ENCODE measurements at regions not wholly inside any gene's neighbourhood (a gene's known extent, or its start where the extent isn't known, plus 50 kb on each side); places are given as distances from the start of the nearest gene placed in this dataset.

GRCh38 chr16:9241177-9241576, 149.7 kb downstream of the HAPSTR1 start:
- Histone ChIP-seq H3K27me3 (ENCODE audit: low read length) (no peaks in the 10 kb centered on the region), H2AFZ (ENCODE audit: low read depth, low read length, severe bottlenecking) (no peak overlapping the region), H3K27ac (ENCODE audit: low read depth, low read length) (no peak overlapping the region), H3F3A (ENCODE audit: insufficient read depth) (no peaks in the 10 kb centered on the region), H3K4me3 (ENCODE audit: insufficient read depth, low read length, poor library complexity, severe bottlenecking) (no peak overlapping the region), H3K9me2 (replicated peaks; ENCODE audit: insufficient read depth, low read length) (no peaks in the 10 kb centered on the region), H3K36me3 (ENCODE audit: low read length) (no peaks in the 10 kb centered on the region), H3K9ac (ENCODE audit: low read length) (no peak overlapping the region), H4K20me1 (ENCODE audit: low read depth, low read length) (no peaks in the 10 kb centered on the region), H3K9me3 (ENCODE audit: insufficient read depth, low read length) (no peaks in the 10 kb centered on the region), H3K79me2 (ENCODE audit: insufficient read depth, low read length) (no peaks in the 10 kb centered on the region), H3K4me2 (ENCODE audit: low read depth, low read length, poor library complexity, severe bottlenecking) (no peak overlapping the region)
- TF ChIP-seq, protein P1, sequence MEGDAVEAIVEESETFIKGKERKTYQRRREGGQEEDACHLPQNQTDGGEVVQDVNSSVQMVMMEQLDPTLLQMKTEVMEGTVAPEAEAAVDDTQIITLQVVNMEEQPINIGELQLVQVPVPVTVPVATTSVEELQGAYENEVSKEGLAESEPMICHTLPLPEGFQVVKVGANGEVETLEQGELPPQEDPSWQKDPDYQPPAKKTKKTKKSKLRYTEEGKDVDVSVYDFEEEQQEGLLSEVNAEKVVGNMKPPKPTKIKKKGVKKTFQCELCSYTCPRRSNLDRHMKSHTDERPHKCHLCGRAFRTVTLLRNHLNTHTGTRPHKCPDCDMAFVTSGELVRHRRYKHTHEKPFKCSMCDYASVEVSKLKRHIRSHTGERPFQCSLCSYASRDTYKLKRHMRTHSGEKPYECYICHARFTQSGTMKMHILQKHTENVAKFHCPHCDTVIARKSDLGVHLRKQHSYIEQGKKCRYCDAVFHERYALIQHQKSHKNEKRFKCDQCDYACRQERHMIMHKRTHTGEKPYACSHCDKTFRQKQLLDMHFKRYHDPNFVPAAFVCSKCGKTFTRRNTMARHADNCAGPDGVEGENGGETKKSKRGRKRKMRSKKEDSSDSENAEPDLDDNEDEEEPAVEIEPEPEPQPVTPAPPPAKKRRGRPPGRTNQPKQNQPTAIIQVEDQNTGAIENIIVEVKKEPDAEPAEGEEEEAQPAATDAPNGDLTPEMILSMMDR (IDR thresholded peaks at IDR 0.05; ENCODE audit: insufficient read depth, low read length, poor library complexity, severe bottlenecking): no peak
- no peak for TF ChIP-seq EZH2phosphoT487 (conservative IDR thresholded peaks at IDR 0.05; ENCODE audit: low read length)

DNA sequence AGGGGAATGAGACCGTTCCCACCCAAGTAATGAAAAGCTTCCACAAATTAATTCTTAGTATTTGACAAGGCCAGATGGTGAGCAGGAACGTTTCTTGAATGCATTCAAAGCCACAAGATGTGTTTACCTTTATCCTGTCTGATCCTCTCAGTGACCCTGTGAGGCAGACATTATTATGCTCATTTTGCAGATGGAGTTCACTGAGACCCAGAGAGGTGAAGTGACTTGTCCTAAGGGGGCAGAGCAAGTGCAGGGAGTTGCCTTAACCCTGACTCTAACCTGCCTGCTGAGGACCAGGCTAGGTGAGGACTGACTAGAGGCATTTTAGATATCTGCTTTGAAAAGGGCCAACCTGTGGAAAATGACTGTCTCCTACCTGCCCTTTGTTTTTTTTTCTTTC, 156.7 kb downstream of the HAPSTR1 start:
- no peak overlapping the region for H3K4me2 ChIP-seq (ENCODE audit: low read depth, low read length, poor library complexity, severe bottlenecking)
- H3K4me3 ChIP-seq (ENCODE audit: insufficient read depth, low read length, poor library complexity, severe bottlenecking): no peak overlapping the region
- no peaks in the 10 kb centered on the region for H3K9me3 ChIP-seq (ENCODE audit: insufficient read depth, low read length)
- H3K27me3 ChIP-seq (ENCODE audit: low read length): no peaks in the 10 kb centered on the region
- H4K20me1 ChIP-seq (ENCODE audit: low read depth, low read length): no peaks in the 10 kb centered on the region
- H3K9ac ChIP-seq (ENCODE audit: low read length): no peak overlapping the region
- H3F3A ChIP-seq (ENCODE audit: insufficient read depth): no peaks in the 10 kb centered on the region
- no peak overlapping the region for H3K27ac ChIP-seq (ENCODE audit: low read depth, low read length)
- no peak for TF ChIP-seq EZH2phosphoT487 (conservative IDR thresholded peaks at IDR 0.05; ENCODE audit: low read length)
- TF ChIP-seq, protein P1 (IDR thresholded peaks at IDR 0.05; ENCODE audit: insufficient read depth, low read length, poor library complexity, severe bottlenecking): no peak
- no peaks in the 10 kb centered on the region for H3K79me2 ChIP-seq (ENCODE audit: insufficient read depth, low read length)
- H2AFZ ChIP-seq (ENCODE audit: low read depth, low read length, severe bottlenecking): no peak overlapping the region
- no peaks in the 10 kb centered on the region for H3K9me2 ChIP-seq (replicated peaks; ENCODE audit: insufficient read depth, low read length)
- H3K36me3 ChIP-seq (ENCODE audit: low read length): no peaks in the 10 kb centered on the region

DNA sequence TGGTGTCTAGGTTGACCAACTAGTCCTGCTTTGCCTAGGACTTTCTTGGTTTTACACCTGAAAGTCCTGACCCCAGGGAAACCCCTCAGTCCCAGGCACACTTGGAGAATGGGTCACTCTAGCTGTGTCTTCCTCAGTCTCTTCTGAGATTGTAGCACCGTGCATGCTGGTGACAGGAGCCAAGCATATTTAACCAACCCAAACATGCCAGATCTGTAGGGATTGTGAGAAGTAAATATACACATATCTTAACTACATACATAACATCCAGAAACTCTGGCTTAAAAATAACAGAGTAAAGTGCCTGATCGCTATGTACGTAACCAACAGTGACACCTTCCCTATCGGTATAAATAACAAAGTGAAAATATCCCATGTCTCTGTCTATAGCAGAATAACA, 158.1 kb downstream of the HAPSTR1 start:
- Histone ChIP-seq H4K20me1 (ENCODE audit: low read depth, low read length) (no peaks in the 10 kb centered on the region), H3K27me3 (ENCODE audit: low read length) (no peaks in the 10 kb centered on the region), H3F3A (ENCODE audit: insufficient read depth) (no peaks in the 10 kb centered on the region), H3K79me2 (ENCODE audit: insufficient read depth, low read length) (no peaks in the 10 kb centered on the region), H3K9me2 (replicated peaks; ENCODE audit: insufficient read depth, low read length) (no peaks in the 10 kb centered on the region), H3K9me3 (ENCODE audit: insufficient read depth, low read length) (no peaks in the 10 kb centered on the region), H3K9ac (ENCODE audit: low read length) (no peak overlapping the region), H3K27ac (ENCODE audit: low read depth, low read length) (no peak overlapping the region), H3K4me2 (ENCODE audit: low read depth, low read length, poor library complexity, severe bottlenecking) (no peak overlapping the region), H3K4me3 (ENCODE audit: insufficient read depth, low read length, poor library complexity, severe bottlenecking) (no peak overlapping the region), H3K36me3 (ENCODE audit: low read length) (no peaks in the 10 kb centered on the region), H2AFZ (ENCODE audit: low read depth, low read length, severe bottlenecking) (no peak overlapping the region)
- no peak for TF ChIP-seq EZH2phosphoT487 (conservative IDR thresholded peaks at IDR 0.05; ENCODE audit: low read length)

DNA sequence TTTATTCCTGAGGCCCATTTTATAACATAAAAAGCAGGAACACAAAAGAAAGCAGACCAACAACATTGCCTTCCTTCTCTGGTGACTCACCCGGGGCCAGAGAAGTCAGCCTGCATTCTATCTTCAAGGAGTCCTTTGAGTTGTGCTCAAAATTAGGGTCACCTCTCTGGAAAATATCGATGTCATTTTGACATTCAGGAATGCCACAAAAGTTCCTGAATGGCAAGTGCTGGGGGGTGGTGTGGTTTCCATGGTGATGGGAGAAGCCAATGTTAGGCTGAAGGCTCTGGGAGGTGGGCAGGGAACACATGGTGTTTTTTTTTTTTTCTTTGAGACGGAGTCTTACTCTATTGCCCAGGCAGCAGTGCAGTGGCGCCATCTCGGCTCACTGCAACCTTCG, 159.6 kb downstream of the HAPSTR1 start:
- H3K4me2 ChIP-seq (ENCODE audit: low read depth, low read length, poor library complexity, severe bottlenecking): no peak overlapping the region
- TF ChIP-seq, protein P1 (IDR thresholded peaks at IDR 0.05; ENCODE audit: insufficient read depth, low read length, poor library complexity, severe bottlenecking): no peak
- no peak for TF ChIP-seq EZH2phosphoT487 (conservative IDR thresholded peaks at IDR 0.05; ENCODE audit: low read length)
- H3K79me2 ChIP-seq (ENCODE audit: insufficient read depth, low read length): no peaks in the 10 kb centered on the region
- no peak overlapping the region for H2AFZ ChIP-seq (ENCODE audit: low read depth, low read length, severe bottlenecking)
- no peak overlapping the region for H3K27ac ChIP-seq (ENCODE audit: low read depth, low read length)
- no peaks in the 10 kb centered on the region for H3K27me3 ChIP-seq (ENCODE audit: low read length)
- H3F3A ChIP-seq (ENCODE audit: insufficient read depth): no peaks in the 10 kb centered on the region
- H3K9ac ChIP-seq (ENCODE audit: low read length): no peak overlapping the region
- no peaks in the 10 kb centered on the region for H3K36me3 ChIP-seq (ENCODE audit: low read length)
- H3K9me3 ChIP-seq (ENCODE audit: insufficient read depth, low read length): no peaks in the 10 kb centered on the region
- H3K9me2 ChIP-seq (replicated peaks; ENCODE audit: insufficient read depth, low read length): no peaks in the 10 kb centered on the region
- no peaks in the 10 kb centered on the region for H4K20me1 ChIP-seq (ENCODE audit: low read depth, low read length)
- H3K4me3 ChIP-seq (ENCODE audit: insufficient read depth, low read length, poor library complexity, severe bottlenecking): no peak overlapping the region
